DMS 273 (cell line): ENCODE measurements at regions not wholly inside any gene's neighbourhood (a gene's known extent, or its start where the extent isn't known, plus 50 kb on each side); places are given as distances from the start of the nearest gene placed in this dataset.
"Not testable (repeated sequence)": the region's sequence is repeated elsewhere in the genome, so short reads cannot be mapped to it uniquely, and the experiment has no call there.

Experiments used
- DNase-seq: peaks from one replicate; lab custom pipeline; 2025; ENCODE audit not compliant: unreplicated experiment; lab: John Stamatoyannopoulos, UW

GRCh38 chrX:42832764-42833549, 55.0 kb upstream of the PPP1R2C start:
- DNase-seq = no peak

DNA sequence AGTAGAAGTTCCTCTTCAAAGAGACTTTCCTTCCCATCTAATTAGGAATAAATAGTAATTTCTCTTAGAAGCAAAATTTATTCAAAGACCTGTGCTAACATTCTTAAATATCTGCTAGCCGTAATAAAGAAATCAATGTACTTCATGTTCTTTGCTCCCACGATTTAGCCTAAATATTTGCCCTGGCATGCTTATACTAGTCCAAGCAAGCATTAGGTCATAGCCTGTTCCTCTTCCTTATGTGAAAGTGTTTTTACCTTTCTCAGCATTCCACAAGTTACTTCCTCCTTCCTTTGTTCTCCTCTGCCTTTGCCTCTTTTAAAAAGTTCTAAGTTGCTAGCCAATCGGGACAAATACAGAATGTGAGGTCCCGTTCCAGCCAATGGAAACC, 55.6 kb upstream of the PPP1R2C start:
- DNase-seq = not testable (repeated sequence)

GRCh38 chrX:42837101-42837726, 59.3 kb upstream of the PPP1R2C start:
- no peak for DNase-seq

- no peak for DNase-seq
Measured at GRCh38 chrX:42837747-42838146, 59.8 kb upstream of the PPP1R2C start.

DNA sequence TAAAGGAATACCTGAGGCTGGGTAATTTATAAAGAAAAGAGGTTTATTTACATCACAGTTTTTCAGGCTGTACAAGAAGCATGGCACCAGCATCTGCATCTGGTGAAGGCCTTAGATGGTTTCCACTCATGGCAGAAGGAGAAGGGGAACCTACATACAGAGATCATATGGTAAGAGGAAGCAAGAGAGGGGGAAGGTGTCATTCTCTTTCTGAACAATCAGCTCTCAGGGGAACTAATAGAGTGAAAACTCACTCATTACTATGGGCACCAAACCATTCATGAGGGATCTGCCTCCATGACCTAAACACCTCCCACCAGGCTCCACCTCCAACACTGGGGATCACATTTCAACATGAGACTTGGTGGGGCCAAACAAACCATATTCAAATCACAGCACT, 61.7 kb upstream of the PPP1R2C start:
- no peak for DNase-seq

DNA sequence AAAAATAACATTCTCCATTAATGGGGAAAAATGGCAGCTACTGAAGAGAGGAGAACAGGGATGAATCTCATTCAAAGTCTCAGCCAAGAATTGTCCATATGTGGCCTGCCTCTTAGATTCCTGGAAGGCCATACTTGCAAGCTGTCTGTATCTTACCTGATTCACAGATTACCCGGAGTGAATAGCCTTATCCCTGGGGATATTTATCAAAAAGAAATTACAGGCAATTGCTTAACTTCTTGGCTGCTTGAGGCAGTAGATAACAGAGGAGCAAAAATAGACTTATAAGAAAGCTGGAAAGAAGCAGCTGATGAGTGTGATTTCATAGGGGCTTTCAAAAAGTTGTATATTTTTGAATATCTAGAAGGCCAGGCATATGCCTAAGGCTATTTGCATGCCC, 68.8 kb upstream of the PPP1R2C start:
- no peak for DNase-seq

- no peak for DNase-seq
Measured at GRCh38 chrX:42855259-42855658, 77.3 kb upstream of the PPP1R2C start.

DNA sequence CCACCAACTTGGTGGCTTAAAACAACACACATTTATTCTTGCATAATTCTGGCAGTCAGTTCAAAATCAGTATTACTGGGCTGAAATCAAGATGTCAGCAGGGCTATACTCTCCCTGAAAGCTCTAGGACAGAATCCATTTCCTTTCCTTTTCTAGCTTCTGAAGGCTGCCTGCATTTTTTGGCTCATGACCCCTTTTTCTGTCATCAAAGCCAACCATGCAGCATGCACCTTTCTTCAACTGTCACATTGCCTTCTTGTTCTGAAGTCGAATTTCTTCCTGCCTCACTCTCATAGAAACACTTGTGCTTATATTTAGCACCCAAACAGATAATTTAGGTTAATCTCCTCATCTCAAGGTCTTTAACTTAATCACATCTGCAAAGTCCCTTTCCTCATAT, 79.8 kb upstream of the PPP1R2C start:
- no peak for DNase-seq

GRCh38 chrX:42869011-42869410, 91.0 kb upstream of the PPP1R2C start:
- DNase-seq = no peak

- no peak for DNase-seq
Measured at GRCh38 chrX:42869659-42870476, 91.9 kb upstream of the PPP1R2C start.

DNA sequence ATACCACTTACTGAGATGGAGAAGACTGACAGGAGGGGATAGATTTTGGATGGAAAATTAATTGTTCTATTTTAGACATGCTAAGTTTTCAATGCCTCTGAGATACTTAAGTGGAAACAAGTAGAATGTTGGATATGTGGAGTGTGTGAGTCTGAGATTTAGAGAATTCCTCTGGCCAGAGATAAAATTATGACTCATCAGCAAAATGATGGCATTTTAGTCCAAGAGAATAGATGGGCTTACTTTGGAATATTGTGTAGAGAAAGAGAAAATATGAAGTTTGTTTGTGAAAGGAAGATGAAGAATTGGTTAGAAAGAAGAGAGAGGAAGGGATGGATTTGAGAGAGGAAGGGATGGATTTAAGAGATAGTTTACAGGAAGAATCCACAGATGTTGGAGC, 108.6 kb upstream of the PPP1R2C start:
- no peak for DNase-seq

DNA sequence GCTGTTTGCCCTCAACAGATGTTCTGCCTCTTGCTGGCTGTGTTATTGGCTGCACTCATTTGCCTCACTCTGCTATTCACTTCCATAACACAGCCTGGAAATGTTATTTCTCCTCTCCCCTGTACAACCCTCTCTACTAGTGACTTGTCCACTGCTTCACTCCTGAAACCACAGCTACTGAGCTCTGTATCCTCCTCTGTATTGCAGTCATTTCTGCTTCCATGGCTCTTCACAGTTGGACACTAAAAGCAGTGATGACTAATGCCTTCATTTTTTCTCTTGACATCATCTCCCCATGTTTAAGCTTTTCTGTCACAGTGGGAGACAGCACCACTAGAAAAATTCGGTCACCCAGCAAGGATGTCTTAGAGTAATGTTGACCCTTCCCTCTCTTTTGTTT, 123.0 kb upstream of the PPP1R2C start:
- no peak for DNase-seq

- no peak for DNase-seq
Measured at GRCh38 chrX:42902513-42902912, 124.5 kb upstream of the PPP1R2C start.

- DNase-seq = no peak
Measured at GRCh38 chrX:42920752-42921151, 142.8 kb upstream of the PPP1R2C start.

DNA sequence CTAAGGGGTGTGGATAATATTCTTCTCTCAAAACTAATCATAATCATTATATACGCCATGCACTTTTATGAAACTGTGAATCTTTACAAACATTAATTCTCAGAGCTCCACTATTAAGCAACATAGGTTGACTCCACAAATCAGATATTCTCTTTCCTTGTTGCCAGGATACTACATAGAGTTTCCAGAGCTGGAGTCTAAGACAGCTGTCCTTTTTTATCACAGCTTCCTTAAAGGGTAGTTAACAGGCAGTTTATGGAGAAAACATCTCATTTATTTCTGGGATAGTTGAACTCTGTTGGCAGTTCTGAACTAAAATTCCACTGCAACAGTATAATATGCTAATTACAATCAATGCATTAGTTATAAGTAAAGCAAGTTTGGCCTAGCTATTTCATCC, 152.1 kb upstream of the PPP1R2C start:
- no peak for DNase-seq

DNA sequence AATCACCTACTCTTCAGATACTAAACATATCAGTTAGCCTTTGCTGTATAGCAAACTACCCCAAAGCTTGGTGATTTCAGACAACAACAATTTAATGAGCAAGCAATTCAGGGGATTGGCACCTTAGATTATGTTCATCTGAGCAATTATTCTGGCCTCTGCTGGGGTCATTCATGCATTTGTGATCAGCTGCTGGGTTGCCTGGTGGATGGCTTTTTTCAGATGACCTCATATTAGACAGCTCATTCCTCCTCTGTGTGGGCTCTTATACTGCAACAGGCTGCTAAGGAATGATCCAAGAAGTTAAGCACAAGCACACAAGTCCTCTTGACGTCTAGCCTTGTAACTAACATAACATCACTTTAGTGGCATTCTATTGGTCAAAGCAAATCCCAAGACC, 153.0 kb upstream of the PPP1R2C start:
- DNase-seq = no peak

GRCh38 chrX:42933187-42933586, 155.2 kb upstream of the PPP1R2C start:
- DNase-seq = no peak

DNA sequence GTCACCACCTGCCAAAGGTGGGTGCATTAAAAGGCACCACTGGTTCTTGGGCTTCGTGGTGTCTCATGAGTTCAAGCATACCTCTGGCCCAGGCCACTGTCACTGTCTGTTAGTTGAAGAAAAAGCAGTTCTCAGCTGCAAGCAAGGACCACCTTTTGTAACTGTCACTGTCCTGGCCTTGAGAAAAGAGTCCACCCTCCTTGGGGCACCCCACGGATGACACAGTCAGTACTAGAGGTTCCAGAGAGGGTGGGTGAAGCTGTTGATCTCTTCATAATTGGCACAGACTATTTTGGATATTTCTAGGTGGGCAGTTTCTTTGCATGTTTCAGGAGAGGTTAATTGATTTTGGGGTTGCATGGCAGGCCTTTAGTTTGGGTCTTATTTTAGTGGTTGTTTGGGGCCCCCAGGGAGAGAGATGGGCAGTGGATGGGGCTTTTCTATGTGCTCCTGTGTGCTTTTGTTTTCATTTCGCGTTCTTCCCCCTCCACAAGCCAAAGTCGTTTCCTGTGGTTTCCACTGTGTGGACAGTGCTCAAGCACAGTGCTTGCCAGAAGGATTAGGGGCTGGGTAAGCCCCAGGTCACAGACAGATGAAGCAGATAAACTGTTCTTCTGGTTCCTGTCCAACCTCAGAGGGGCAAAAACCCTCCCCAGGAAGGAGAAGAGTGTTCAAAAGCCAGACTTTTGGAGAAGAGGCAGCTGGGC, 156.2 kb upstream of the PPP1R2C start:
- no peak for DNase-seq

DNA sequence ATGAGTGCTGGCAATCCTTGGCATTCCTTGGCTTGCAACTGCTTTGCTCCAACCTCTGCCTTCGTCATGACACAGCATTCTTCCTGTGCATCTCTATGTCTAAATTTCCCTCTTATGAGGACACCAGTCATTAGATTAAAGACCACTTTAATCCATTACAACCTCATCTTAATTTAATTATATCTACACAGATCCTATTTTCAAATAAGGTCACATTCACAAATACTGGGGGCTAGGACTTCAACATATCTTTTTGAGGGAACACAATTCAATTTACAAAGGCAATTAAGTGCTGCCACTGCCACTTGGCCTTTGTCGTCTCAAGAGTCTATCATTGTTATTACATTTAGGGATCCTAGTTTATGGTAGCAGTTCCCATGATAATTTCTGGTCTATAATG, 163.7 kb upstream of the PPP1R2C start:
- DNase-seq = no peak

DNA sequence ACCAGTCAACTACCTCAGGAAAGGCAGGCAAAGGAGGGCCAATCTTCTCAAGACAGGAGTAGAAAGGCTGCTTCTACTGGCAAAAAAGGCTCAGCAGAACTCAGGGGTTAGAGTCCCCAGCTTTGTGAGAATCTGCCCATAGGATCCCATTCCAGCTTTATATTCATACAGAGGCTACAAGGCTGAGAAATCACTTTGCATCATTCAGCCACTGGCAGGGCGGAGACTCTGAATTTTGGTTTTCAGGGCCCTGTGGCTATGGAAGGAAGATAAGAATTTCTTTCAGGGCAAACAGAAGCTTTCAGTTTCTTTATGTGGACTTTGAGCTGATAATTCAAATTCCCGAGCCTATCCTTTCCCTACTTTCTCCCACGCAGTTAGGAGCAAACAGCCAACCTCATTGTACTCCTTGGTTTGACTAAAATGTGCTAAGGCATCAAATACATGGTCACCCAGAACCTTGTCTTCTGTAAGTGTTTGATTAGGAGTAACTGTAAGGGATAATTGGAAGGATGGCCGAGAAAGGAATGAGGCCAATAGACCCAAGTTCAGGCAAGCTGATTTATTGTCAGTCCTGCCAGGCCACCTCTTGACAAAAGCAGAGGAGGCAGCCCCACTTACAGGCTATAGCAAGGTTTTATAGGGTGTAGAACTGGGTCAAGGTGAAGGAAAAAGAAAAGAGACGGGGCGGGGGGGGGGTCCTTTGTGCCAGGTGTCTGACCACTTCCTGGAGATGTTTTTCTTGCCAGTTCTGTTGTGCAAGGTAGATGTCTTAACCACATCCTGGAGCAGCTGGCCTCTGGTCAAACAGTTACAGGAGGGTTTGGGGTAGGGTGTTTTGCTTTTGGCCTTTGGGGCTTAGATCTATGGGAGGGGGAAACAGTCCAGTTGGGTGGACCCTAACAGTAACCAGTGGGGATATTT, 165.3 kb upstream of the PPP1R2C start:
- DNase-seq = no peak
